GM11168 (cell line): ENCODE measurements at regions not wholly inside any gene's neighbourhood (a gene's known extent, or its start where the extent isn't known, plus 50 kb on each side); places are given as distances from the start of the nearest gene placed in this dataset.

Source experiments
- in situ Hi-C: fragments of 300-500 bp; cut with MboI; formaldehyde crosslinking; loops from one replicate; pipeline ENCODE4 v1.12.0; 2022; ENCODE audit warnings: low sequenced_read_pairs; ENCODE audit not compliant: unreplicated experiment

DNA sequence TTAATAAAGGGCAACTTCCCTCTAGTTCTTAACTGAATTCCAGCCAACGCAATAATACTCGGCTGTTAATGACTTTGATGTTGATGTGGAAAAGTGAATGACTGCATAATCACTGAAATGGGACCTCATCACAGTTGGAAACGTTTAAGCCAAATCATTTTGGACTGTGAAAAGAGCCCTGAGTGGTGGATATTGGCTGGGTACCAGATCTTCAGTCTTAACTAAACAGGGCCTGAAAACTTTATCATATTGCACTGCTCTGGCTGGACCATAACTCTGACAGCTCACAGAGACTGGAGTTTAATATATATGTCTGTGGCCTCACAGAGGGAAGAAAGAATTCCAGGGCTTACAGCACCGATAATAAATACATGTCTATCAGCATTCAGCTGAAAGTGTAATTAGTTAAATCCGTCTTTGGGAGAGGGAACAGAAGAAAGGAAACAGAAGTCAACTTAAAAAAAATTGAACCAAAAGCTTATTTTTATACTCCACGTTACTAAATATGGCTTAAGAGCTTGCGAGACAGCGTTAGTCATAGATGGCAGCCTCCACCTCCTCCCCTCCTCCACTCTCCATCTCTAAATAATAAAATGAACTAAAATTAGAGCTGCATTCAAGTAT is 222.3 kb upstream of the CDIN1 start:
- in situ Hi-C loops: no loop called here

DNA sequence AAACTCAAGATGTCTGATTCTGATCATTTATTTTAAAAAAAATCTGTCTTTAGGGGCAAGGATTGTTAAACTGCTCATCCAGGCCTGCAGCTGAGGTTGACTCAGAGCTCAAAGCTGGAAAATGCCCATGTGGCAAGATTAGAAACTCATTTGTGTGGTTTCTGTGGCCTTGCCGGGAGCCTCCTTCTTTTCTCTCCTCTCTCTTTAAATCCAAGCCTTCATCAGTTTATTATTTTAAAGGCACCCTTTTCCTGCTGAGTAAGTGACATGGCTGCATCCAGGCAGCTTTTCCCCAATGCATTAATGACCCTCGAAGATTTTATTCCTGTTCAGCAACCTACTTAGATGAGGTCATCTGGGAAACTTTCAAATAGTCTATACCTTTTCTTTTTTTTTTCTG is 221.3 kb upstream of the CDIN1 start:
- in situ Hi-C loops: no loop called here

DNA sequence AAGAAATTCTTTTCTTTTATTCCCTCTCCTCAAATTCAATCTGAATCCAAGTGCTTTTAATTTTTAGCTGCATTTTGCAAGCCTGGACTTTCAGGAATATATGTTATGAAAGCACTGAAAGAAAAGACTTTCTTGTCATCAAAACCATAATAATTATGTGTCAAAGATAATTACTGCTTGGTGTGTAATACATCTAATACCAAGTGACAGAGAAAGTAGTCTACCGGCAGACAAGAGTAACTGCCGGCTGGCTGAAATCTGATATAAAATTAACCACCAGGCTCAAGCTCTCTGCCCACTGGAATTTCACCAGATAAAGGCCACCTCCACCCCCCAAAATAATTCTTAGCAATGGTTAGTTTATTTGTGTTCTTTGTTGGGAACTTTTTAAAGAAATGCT is 220.9 kb upstream of the CDIN1 start:
- in situ Hi-C loops: no loop called here

DNA sequence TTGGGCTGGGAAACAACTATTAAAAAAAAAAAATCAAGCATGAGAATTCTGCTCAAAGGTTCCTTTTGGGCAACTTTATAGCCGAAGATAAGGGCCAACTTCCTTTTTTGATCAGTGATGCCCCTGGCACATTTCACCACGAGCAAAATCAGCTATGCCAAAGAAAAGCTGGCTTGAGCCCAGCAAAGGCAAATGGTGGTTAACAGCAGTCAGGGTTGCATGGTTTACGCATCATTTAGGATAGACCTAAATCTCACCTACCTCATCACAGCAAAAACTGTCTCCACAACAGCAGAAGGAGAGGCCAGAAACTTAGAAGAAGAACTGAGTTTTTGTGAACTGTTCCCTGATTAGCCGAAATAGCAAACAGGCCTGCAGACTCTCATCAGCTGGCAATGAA is 220.1 kb upstream of the CDIN1 start:
- in situ Hi-C loops: no loop called here

DNA sequence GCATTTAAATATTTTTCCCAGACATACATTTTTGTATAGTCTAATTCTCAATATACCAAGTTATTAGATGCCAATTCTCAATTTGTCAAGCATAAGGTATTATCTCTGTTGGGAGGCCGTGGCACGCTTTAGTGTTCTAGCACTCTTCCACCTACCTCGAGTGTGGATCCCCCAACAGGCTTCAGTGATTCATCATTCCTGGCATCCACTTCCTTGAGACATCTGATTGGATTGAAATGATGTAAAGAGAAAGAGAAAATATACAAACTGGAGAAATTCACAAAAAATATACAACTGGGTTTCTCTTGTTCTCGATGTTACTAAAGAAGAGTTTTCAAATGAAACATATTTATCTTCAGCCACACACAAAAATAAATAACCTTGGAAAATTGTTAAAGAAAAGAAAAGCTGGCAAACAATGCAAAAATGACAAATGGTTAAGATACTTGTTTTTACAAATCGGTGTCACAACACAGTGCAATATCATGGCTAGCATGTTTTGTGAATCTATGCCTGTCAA is 218.0 kb upstream of the CDIN1 start:
- in situ Hi-C loops: no loop called here

DNA sequence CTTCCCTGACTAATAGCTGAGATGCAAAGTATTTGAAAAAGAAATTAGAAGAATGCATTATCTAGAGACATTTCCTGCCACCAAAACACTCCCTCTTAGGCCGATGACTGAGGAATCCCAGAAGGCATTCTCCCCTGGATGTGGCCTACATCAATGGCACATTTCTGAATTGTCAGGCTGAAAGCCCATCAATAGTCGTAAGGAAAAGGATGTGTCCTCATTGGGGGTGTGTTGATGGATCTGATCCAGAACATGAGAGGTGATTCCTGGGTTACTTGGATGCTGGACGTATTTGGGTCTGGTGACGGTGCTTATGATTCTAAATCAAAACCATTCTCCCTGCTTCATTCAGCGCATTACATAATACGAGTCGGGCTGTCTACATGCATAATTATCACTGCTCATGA is 216.9 kb upstream of the CDIN1 start:
- in situ Hi-C loops: no loop called here

DNA sequence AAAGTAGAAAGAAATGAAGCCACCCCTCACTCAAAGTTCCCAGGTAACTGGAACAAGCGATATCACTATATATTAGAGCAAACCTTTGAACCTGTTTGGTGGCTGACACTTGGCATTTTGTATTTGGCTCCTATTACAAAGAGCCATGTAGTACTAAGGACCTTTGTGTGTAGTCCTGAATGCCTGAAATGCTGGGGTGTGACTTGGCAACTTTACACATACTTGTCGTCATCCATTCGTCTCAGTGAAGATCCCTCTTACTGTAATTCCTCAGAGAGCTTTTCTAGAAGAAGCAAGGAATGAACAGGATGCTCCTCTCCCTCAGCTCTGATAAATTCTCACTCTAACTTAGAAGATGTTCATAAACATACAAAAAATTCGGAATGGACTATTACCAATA is 216.1 kb upstream of the CDIN1 start:
- in situ Hi-C loops: no loop called here

DNA sequence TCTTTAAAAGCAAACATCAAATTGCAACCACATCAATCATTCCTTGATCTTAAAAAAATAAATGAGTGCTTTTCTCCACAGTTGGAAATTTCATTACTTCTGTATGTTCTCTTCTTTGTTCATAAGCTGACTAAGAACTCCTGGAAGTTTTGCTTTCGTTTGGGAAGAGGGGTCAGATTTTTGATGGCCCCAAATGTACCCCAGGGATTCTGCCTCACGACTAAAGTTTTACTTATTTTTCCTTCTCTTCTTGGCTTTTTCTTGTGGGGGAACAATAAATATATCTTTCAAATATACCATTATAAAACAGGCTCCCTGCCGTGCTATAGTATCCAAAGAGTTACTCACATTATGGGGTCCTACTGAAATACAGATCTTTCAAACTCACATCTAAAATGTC is 215.0 kb upstream of the CDIN1 start:
- in situ Hi-C loops: no loop called here

DNA sequence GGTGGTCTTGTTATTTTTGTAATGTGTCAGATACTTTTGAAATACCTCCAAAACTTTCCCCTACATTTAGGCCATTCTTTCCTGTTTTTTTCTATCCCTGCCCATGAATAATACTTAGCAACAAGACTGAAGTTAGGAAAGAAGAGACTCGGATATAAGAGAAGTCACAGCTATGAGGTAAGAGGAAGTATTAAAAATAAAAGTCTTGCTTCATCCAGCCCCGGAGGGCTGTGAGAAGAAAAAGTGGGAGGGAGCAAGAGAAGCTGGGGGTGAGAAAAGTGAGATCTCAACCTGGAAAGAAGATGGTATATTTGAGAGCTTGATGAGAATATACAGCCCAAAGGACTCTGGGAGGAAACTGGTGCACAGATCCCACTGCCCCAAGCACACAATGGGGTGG is 213.5 kb upstream of the CDIN1 start:
- in situ Hi-C loops: no loop called here

DNA sequence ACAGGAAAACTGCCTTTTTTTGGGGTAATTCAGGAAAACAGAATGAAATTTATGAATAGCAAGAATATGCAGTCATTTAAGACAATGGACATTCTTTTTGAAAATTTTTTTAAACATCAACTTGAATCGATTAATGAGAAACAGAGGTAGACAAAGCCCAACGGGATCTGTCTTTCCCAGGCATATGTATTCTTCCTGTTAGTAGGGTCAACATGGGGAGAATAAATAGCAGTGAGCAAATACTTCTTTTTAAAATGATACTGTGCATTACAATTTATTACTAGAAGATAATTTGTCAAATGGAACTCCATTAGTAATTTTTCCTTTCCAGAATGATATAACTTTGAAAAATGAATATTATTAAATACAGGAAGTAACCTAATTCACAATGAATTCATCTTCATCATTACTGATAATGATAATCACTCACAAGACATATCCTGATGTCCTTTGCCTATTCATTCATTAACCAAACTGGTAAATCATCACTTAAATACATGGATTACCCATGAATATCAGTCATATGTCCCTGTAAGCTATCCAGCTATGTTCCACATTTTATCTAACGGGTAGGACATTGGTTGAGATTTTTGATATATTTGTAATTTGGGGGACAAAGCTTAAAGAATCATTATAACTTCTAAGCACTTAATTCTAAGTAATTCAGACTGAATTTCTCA is 209.2 kb upstream of the CDIN1 start:
- in situ Hi-C loops: no loop called here

DNA sequence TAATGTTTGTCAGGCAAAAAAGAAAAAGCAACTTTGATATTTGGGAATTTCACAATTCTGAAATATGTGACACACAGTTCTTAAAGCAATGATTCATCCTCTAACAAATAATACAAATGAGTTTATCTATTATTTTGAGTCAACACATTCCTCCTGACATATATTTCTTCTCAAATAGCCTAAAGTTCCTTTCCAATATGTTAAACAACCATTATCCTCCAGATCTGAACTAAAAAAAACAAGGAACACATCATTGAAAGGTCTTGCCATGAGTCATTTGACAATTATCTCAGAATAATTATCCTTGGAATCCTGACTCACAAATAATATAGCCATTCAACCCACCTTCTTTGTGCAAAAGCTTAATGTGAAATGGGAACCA is 208.7 kb upstream of the CDIN1 start:
- in situ Hi-C loops: no loop called here

DNA sequence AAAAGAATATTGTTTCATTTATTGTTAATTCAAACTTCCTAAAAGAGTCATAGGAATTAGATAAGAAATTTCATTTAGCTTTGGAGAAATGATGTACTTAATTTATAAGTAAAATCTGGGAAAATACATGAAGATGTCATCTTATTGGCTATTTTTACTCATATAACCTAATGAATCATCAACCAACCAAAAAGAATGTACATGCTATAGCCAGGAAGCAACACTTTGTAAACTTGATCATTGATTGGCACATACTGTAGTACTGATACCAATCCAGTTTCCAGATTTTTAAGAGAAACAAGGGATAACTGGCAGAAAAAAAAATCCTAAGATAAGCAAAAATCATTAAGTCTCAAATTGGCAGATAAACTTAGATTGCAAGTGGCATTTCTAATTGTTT is 207.9 kb upstream of the CDIN1 start:
- in situ Hi-C loops: no loop called here

DNA sequence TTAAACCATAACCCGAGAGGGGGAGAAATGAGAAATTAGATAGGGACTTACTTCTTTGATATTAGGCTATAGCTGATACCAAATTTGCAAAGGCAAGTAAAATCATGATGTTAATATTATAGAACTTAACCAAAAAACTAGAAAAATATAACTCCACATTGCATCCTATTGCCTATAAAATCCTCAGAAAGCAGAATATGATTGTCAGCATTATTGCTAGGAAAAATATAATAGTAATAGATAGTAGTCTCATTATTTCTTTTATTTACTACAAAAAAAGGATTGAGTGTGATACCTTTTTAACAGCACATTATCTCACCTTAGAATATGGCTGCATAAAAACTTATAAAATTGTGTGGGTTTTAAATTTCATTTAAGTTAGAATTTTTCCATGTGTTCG is 206.5 kb upstream of the CDIN1 start:
- in situ Hi-C loops: no loop called here

DNA sequence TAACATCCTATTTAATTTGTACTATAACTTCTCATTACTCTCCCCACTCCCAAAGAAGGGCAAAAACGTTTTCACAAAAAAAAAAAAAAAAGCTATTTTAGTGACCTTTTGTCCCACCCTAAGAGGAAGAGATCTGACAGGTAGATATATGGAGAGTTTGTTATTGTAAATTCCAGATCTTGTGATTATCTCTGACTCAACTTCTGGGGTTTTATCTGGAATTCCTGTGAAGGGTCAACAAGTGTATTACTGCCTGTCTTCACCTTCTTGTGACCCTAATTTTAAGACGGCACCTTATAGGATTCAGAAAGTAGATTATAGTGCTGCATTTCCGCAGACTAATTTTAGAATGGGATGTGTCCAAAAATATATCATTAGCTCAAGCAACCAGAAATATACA is 205.9 kb upstream of the CDIN1 start:
- in situ Hi-C loops: no loop called here

DNA sequence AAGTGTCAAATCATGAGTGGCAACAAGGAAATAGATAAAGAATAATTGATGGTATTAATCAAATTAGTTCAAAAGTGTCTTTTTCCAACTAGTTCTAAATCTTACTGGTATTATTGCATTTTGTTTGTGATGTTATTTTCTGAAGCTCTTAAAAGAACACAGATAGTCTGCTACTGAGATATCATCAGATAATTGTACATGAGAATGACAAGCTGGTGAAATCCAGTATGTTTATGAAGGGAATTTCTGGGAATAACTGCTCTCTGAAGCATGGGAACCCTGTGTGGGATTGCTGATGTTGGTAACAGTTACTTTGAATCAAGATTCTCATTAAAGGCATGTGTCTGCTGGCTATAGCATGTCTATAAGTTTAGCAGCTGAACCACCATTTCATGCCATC is 190.3 kb upstream of the CDIN1 start:
- in situ Hi-C loops: no loop called here

DNA sequence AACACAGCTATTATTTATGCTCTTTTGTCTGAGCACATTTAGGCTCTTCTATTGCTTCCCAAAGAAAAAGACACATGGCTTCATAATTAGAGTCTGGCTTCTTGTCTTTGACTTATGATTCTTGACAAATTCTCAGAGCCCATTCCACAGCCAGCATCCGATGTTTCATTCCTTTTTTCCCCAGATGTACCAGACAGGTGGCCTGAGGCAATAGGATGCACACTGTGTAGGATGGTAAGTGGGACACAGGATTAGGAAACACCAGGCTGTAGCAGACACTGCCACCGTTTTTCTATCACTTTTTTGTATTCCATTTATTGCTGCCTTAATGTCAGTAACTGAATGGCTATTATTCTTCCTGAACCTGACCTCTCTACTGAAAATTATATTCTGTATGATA is 188.9 kb upstream of the CDIN1 start:
- in situ Hi-C loops: no loop called here

DNA sequence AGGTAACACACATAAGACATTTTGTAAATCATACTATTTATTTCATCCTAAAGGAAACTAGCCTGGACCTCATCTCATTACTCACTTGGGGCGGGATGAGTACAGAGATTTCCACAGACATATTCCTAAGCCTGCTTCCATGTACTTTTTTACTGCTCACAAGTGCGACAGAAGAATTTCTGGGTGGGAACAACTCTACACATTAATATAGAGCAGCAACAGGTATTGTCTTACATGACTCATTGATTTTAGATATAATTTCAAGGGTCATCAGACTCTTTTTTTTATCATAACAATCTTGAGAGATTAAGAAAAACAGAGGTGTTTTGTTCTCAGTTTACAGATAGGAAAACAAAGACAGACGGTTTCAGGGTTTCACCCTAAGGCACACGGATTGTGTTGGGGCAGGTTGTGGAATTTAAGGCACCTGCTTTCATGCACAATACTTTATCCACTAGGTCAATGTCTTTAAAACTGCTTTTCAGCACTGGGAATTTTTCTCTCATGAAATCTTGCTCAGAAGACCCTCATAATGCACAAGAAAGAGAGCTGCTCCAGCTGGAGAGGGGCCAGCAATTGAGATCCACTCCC is 186.7 kb upstream of the CDIN1 start:
- in situ Hi-C loops: no loop called here

DNA sequence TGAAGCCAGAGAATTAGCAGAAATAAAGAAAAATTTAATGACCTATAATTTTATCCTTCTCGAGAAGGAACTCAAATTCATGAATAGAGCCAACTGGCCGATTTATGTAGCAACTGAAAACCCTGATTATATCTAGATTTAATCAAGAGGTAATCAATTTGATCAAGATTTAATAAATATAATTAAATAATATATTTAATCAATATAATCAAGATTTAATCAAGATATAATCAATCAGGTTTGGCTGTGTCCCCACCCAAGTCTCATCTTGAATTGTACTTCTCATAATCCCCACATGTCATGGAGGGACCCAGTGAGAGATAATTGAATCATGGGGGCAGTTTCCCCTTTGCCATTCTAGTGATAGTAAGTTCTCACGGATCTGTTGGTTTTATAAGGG is 181.2 kb upstream of the CDIN1 start:
- in situ Hi-C loops: no loop called here

DNA sequence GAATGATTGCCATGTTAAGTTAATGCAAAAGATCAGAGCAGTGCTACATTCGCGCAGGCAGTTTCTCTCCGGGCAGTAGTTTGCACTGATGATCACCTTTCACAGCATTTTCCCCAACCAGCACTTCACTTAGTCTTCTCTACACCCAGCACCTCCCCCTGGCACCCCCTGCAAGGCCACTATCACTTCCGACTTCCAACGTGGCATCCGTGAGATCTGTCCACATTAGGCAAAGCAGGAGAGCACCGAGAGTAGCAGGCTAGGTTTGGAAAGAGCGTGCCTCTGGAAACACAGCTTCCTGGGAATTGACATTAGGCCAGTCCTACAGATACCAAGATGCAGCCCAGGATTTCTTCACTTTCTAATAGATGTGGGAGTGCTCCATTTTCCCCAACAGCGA is 180.2 kb upstream of the CDIN1 start:
- in situ Hi-C loops: no loop called here

DNA sequence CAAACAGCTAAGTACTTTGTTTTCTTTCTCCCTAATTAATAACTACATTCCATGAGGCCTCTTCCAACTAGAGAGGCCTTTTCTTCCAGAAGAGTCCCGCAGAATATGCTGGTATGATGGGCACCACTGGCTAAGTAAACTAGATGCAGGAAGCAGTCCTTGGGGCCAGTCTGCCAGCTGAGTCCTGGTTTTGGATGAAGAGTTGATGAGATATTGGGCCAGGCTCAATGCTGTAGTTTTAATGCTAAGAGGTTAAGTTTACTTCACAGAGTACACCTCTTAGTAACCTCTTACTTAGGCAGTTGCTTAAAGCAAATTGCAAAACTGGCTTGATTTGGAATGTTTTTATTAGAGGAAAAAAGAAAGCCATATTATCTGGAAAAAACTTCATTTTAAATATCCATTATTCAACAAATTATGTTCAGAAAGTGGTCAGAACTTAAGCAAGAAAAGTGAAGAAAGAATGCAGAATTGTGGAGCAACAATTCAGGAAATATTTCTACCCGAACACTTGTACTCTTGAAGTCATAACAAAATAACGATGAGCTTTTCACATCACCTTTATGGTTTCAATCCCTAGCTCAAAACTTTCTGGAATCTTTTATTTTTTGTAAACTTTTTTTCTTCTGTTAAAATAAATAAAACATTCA is 178.4 kb upstream of the CDIN1 start:
- in situ Hi-C loops: no loop called here

DNA sequence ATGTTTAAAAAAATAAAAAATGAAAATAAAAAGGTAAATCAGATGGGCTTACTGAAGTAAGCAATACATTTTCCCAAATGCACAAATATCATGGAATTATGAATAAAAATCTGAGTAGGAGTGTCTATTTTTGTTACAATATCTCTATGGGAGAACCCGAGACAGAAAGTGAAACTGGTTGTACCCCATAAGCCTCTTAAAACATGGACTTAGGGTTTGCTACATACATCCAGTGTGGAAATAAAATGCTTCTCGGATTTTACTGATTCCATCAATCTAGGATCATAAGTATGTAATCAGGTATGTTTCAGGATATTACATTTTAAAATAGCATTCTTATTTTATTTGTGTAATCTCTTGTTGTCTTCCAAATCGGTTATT is 177.8 kb upstream of the CDIN1 start:
- in situ Hi-C loops: no loop called here
